ENCODE measurements at regions not wholly inside any gene's neighbourhood (a gene's known extent, or its start where the extent isn't known, plus 50 kb on each side); places are given as distances from the start of the nearest gene placed in this dataset.
"Not testable (repeated sequence)": the region's sequence is repeated elsewhere in the genome, so short reads cannot be mapped to it uniquely, and the experiment has no call there.

DNA sequence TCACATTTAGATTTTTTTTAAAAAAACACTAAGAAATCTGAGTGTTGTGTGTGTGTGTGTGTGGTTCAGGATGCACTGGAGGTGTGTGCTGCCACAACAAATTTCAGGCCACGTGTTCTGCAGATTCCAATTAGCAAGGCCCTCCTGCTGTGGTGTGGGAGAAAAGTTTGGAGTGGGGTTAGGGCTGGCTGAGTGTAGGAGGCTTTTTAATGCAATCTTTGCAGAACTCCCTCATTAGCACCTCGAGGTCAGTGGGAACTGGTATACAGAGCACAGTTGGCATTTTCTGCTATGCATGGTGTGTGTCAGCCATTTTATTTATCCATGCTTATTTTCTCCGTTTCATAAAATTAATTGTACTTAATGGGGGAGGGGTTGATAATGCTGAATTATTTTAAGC, 187.6 kb downstream of the SOX4 start:
- Histone ChIP-seq H3K27ac (ENCODE audit: low read depth, low read length) (no peak overlapping the region), H3K4me3 (ENCODE audit: low read depth, low read length) (no peak overlapping the region), H3K9me3 (ENCODE audit: control insufficient read depth, insufficient read depth, low read length) (no peaks in the 10 kb centered on the region), H3K27me3 (ENCODE audit: control insufficient read depth, insufficient read depth, low read length) (no peaks in the 10 kb centered on the region)
- CTCF ChIA-PET, result no interaction called here
- POLR2A ChIA-PET, result no interaction called here
- TF ChIP-seq, protein P1, sequence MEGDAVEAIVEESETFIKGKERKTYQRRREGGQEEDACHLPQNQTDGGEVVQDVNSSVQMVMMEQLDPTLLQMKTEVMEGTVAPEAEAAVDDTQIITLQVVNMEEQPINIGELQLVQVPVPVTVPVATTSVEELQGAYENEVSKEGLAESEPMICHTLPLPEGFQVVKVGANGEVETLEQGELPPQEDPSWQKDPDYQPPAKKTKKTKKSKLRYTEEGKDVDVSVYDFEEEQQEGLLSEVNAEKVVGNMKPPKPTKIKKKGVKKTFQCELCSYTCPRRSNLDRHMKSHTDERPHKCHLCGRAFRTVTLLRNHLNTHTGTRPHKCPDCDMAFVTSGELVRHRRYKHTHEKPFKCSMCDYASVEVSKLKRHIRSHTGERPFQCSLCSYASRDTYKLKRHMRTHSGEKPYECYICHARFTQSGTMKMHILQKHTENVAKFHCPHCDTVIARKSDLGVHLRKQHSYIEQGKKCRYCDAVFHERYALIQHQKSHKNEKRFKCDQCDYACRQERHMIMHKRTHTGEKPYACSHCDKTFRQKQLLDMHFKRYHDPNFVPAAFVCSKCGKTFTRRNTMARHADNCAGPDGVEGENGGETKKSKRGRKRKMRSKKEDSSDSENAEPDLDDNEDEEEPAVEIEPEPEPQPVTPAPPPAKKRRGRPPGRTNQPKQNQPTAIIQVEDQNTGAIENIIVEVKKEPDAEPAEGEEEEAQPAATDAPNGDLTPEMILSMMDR (IDR thresholded peaks at IDR 0.05; ENCODE audit: low read depth, low read length), result no peak
- DNase-seq (ENCODE audit: low read depth, low spot score), result no peak

DNA sequence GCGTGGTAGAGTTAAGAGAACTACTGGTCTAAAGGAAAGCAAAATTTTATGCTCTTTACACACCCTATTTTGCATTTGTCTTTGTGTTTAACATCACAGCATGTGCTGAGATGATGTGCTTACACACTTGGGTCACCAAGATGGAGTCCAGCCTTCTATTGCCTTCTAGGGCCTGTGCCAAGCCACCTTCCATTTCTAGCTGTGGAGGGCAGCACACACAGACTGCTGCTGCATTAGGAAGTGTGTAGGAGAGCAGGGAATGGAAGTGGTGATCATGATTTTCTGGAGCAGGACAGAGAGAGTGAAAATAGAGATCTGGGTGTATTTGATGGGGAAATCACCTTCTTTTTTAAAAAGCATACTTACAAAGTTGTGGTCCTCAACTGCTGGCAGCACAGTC, 191.6 kb downstream of the SOX4 start:
- POLR2A ChIA-PET, result no interaction called here
- no peak overlapping the region for H3K4me3 ChIP-seq (ENCODE audit: low read depth, low read length)
- DNase-seq (ENCODE audit: low read depth, low spot score), result no peak
- CTCF ChIA-PET, result interaction anchor here (0.7 kb wide), 1 partner anchor 14 kb away, joined by 3 read pairs; no protein-coding TSS in a partner anchor
- TF ChIP-seq, protein P1 (IDR thresholded peaks at IDR 0.05; ENCODE audit: low read depth, low read length), result no peak
- no peak overlapping the region for H3K27ac ChIP-seq (ENCODE audit: low read depth, low read length)
- H3K9me3 ChIP-seq (ENCODE audit: control insufficient read depth, insufficient read depth, low read length), result no peaks in the 10 kb centered on the region
- no peaks in the 10 kb centered on the region for H3K27me3 ChIP-seq (ENCODE audit: control insufficient read depth, insufficient read depth, low read length)

DNA sequence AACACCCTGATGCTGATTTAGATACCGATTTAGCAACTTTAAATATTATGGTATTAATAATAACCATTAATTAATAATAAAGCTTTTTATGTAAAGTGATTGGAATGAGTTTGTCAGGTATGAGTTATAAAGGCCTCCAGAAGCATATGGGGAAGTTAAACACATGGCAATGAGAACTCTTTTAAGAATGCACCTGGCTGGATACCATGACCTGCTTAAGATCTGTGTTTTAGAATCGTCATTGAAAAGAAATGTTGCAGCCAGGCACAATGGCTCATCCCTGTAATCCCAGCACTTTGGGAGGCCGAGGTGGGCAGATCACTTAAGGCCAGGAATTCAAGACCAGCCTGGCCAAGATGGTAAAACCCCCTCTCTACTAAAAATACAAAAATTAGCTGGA, 197.5 kb downstream of the SOX4 start:
- POLR2A ChIA-PET, result no interaction called here
- no peak for DNase-seq (ENCODE audit: low read depth, low spot score)
- Histone ChIP-seq H3K4me3 (ENCODE audit: low read depth, low read length) (no peak overlapping the region), H3K9me3 (ENCODE audit: control insufficient read depth, insufficient read depth, low read length) (no peaks in the 10 kb centered on the region), H3K27ac (ENCODE audit: low read depth, low read length) (no peak overlapping the region), H3K27me3 (ENCODE audit: control insufficient read depth, insufficient read depth, low read length) (no peaks in the 10 kb centered on the region)
- TF ChIP-seq, protein P1 (IDR thresholded peaks at IDR 0.05; ENCODE audit: low read depth, low read length), result no peak
- CTCF ChIA-PET, result interaction anchor here (0.6 to 0.7 kb wide), 2 partner anchors 46 to 256 kb away, joined by 3 to 5 read pairs; no protein-coding TSS in a partner anchor

DNA sequence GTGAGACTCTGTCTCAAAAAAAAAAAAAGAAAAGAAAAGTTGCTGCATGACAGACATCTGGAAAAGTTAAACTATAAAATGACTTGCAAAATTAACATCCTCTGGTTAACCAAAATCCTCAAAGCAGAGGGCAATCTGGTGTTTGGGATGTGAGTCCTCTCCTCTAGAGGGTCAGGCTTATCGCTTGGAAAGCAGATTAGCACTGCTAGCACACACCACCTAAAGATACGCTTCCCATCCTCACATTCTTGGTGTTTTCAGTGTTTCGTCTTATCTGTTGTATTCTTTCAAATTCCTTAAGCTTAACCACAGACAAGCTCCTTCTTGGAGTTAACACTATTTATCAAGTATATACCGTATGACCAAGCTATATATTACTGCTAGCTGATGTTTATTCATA, 198.0 kb downstream of the SOX4 start:
- CTCF ChIA-PET, result interaction anchor here (0.6 to 0.7 kb wide), 2 partner anchors 47 to 1790 kb away, joined by 3 to 5 read pairs; no protein-coding TSS in a partner anchor

DNA sequence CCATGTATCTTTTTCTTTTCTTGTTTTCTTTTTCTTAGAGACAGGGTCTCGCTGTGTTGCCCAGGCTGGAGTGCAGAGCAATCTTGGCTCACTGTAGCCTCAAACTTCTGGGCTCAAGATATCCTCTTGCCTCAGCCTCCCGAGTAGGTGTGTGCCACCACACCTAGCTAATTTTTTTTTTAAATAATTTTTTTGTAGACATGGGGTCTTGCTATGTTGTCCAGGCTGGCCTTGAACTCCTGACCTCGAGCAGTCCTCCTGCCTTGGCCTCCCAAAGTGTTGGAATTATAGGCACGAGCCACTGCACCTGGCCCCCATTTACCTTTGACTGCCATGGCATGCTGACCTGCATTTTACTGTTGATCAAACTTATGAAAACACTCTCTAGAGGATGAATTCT, 198.6 kb downstream of the SOX4 start:
- POLR2A ChIA-PET, result no interaction called here
- CTCF ChIA-PET, result interaction anchor here (0.6 kb wide), 1 partner anchor 1790 kb away, joined by 3 read pairs; no protein-coding TSS in a partner anchor
- TF ChIP-seq, protein P1 (IDR thresholded peaks at IDR 0.05; ENCODE audit: low read depth, low read length), result no peak
- no peaks in the 10 kb centered on the region for H3K9me3 ChIP-seq (ENCODE audit: control insufficient read depth, insufficient read depth, low read length)
- H3K27ac ChIP-seq (ENCODE audit: low read depth, low read length), result no peak overlapping the region
- DNase-seq (ENCODE audit: low read depth, low spot score), result no peak
- no peak overlapping the region for H3K4me3 ChIP-seq (ENCODE audit: low read depth, low read length)
- H3K27me3 ChIP-seq (ENCODE audit: control insufficient read depth, insufficient read depth, low read length), result no peaks in the 10 kb centered on the region

More for the DNA sequence above, 198.0 kb downstream of the SOX4 start:
- Histone ChIP-seq H3K27me3 (ENCODE audit: control insufficient read depth, insufficient read depth, low read length) (no peaks in the 10 kb centered on the region), H3K27ac (ENCODE audit: low read depth, low read length) (no peak overlapping the region), H3K9me3 (ENCODE audit: control insufficient read depth, insufficient read depth, low read length) (no peaks in the 10 kb centered on the region), H3K4me3 (ENCODE audit: low read depth, low read length) (no peak overlapping the region)
- TF ChIP-seq, protein P1 (IDR thresholded peaks at IDR 0.05; ENCODE audit: low read depth, low read length), result no peak
- no peak for DNase-seq (ENCODE audit: low read depth, low spot score)
- POLR2A ChIA-PET, result no interaction called here

DNA sequence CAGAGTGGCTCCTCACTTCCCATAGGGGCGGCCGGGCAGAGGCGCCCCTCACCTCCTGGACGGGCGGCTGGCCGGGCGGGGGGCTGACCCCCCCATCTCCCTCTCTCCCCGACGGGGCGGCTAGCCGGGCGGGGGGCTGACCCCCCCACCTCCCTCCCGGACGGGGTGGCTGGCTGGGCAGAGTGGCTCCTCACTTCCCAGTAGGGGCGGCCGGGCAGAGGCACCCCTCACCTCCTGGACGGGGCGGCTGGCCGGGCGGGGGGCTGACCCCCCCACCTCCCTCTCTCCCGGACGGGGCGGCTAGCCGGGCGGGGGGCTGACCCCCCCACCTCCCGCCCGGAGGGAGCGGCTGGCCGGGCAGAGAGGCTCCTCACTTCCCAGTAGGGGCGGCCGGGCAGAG, 203.4 kb downstream of the SOX4 start:
- H3K27ac ChIP-seq (ENCODE audit: low read depth, low read length); CTCF ChIA-PET; POLR2A ChIA-PET; H3K27me3 ChIP-seq (ENCODE audit: control insufficient read depth, insufficient read depth, low read length); H3K4me3 ChIP-seq (ENCODE audit: low read depth, low read length); DNase-seq (ENCODE audit: low read depth, low spot score); H3K9me3 ChIP-seq (ENCODE audit: control insufficient read depth, insufficient read depth, low read length): not testable (repeated sequence)

Data from AG04450 (cell line).